ENCODE measurements at regions not wholly inside any gene's neighbourhood (a gene's known extent, or its start where the extent isn't known, plus 50 kb on each side); places are given as distances from the start of the nearest gene placed in this dataset.

- TF ChIP-seq CTCF (IDR thresholded peaks at IDR 0.05), result no peak
- TF ChIP-seq POLR2A (IDR thresholded peaks at IDR 0.05), result no peak
Observed at GRCh38 chr16:62950351-62950750, 914.1 kb upstream of the CDH8 start.

All from uterus (tissue), 2 donors.